ENCODE measurements at regions not wholly inside any gene's neighbourhood (a gene's known extent, or its start where the extent isn't known, plus 50 kb on each side); places are given as distances from the start of the nearest gene placed in this dataset.

GRCh38 chr17:65444049-65444448 lies 117.4 kb downstream of the AXIN2 start:
- no peak for DNase-seq

GRCh38 chr17:65442691-65443090 lies 118.8 kb downstream of the AXIN2 start:
- no peak for DNase-seq

GRCh38 chr17:65442250-65442649 lies 119.2 kb downstream of the AXIN2 start:
- no peak for DNase-seq

GRCh38 chr17:65441053-65441605 lies 120.3 kb downstream of the AXIN2 start:
- DNase-seq: no peak

- DNase-seq: peak; percentile 23
These were observed 122.6 kb downstream of the AXIN2 start for GRCh38 chr17:65438708-65439294.

- DNase-seq: no peak
These were observed 123.3 kb downstream of the AXIN2 start for GRCh38 chr17:65438173-65438572.

DNA sequence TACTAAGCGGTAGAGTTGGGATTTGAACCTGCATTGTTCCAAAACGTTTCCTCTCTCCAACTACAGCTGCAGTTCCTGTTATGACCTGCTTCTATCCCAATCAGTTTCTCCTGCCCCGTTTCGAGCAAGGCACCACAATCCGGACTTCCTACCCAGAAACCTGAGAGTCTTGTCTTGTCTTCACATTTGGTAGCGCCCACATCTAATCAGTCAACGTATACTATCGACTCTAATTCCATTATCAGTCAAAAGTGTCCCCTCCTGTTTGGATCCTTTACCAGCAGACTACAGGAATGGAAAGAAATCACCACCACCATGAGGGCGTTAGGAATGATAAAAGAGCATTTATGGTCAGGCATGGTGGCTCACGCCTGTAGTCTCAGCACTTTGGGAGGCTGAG lies 124.6 kb downstream of the AXIN2 start:
- DNase-seq: no peak

DNA sequence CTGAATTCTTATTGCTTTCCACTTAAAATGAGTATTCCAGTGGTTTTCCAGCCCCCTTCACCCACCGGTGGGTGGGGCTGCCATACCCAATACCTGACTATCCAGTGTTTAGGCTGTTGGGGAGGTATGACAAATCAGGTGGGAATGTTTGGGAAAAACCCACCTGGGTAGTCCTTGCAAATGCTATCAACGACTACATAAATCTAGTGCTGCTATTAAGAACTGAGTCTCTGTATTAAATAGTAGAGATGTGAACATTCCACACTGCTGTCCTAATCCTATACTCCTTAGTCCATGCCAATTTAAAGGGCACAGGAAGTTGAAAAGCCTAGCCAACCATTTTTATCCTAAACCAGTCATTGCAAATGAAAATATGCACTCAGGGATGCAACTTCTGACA lies 126.6 kb downstream of the AXIN2 start:
- no peak for DNase-seq

- peak; percentile 33 for DNase-seq
These were observed 127.2 kb downstream of the AXIN2 start for GRCh38 chr17:65434251-65434650.

DNA sequence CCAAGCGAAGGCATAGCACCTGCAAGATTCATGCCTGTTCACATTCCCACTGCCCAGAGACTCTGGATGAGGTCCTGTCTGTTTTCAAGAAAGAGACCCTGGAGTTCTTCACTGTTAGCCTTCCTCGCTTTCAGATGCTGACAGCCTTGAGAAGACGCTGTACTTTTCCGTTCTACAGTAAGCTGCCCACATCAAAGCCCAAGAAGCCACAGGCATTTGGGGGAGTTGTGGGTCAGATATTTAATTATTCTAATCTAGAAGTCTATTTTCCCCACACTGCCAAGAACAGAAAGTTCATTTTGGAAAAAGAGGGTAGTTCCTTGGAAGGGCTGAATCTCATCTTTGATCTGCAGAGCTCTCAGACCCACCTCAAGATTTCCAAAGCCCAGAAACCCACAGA lies 127.9 kb downstream of the AXIN2 start:
- DNase-seq: no peak

GRCh38 chr17:65433157-65433556 lies 128.3 kb downstream of the AXIN2 start:
- no peak for DNase-seq

DNA sequence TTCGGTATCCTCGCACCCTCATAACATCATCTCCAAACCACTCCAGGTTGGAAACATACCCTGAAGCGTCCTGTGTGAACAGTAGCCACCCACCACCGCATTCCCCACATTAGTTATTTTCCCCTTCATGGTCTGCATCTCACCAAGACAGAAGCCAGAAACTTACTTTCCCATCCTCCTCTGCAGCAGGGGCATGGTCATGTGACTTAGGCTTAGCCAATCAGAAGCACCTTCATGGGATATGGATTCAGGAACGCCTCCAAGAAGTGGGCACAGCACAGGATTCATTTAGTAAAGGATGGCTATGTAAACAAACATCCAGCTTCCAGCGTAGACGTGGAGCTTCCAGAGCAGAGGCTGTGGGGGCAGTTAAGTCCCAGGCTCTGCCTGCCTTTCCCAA lies 130.3 kb downstream of the AXIN2 start:
- no peak for DNase-seq

DNA sequence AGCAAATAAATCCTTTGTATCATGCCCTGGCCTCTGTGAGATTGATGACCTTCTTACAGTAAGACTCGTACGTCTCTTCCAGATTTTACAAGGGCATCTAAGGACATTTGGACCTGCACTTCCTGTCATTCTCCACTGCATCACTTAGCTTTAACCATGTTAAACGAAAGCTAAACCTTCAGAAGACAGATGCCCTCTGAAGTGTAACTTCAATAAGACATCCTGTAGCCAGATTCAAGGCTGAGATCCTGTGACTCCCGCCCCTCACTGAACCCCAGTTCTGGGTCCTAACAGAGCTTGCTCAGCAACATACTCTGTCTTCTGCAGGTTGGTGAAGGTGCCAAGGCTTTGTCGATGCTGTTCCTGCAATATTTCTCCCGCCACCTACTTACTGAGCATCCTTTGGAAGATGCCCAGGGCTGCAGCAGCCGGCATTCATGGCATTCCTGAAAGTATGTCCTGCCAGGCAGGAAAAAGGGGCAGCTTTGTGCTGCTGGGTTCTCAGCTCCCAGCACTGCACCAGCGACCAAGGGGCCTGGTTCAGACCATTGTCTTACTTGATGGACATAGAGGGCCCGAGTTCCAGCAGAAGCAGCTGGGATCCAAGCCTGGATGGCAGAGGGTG lies 131.1 kb downstream of the AXIN2 start:
- DNase-seq: no peak

DNA sequence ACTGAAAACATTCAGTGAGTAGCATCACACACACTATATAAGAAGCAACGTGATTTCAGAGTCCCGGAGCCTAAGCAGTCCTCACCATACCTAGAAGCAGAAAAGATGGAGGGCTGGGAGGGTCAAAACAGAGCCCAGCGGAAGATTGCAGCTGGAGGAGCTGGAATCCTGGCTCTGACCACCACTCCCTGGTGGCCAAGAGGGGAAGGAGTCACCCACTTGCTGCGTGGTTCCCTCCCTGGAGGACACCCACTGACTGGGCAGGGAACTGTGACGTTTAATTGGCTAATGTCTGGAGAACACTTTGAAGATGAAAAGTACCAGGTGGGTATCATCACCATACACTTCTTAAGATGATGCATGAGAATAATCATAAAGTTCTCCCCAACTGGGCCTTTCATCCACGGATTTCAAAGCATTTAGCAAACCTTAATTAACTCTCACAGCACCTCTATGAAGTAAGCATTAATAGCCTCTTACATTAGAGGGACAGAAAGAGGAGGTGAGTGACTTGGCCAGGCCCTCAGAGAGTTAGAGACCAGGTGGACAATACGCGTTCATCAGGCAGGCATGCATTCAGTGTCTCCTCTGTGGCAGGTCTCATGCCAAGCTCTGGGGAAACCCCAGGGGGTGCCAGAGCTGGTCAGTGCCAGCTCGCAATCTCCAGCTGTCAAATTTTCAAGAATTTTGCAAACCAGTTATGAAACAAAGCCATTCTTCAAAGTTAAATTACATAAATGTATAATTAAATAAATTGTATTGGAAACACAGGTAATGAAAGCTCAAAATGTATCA lies 137.9 kb downstream of the AXIN2 start:
- no peak for DNase-seq

DNA sequence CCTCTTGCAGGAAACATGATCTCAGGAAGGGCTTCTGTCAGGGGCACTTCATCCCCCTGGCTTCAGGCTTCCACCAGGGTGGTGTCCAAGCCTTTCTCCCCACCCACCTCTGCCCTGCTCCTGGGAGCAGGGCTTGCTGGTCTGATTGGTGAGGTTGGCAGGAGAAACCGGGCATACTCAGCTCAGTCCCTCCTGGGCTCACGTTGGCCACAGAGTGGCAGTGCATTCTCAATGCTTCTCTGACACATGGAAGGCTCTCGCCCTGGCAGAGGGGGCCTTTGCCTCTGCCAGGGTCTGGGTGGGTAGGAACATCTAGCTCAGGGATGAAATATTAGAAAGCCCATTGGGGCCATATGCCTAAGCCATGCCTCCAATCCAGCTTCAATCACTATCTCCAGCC lies 142.8 kb downstream of the AXIN2 start:
- DNase-seq: no peak

- no peak for DNase-seq
These were observed 143.8 kb downstream of the AXIN2 start for GRCh38 chr17:65417406-65418221.

DNA sequence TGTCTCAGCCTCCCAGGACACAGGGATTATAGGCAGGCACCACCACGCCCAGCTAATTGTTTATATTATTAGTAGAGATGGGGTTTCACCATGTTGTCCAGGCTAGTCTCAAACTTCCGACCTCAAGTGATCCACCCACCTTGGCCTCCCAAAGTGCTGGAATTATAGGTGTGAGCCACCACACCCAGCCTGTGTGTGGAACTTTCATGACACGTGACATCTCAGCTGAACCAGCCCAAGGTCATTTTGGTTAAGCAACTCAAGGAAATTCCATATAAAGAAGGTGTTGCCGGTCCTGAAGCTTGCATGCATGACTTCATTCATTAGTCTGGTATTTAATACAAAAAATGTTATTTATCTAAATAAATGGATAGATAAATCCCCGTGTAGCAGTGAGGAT lies 145.5 kb downstream of the AXIN2 start:
- DNase-seq: no peak

DNA sequence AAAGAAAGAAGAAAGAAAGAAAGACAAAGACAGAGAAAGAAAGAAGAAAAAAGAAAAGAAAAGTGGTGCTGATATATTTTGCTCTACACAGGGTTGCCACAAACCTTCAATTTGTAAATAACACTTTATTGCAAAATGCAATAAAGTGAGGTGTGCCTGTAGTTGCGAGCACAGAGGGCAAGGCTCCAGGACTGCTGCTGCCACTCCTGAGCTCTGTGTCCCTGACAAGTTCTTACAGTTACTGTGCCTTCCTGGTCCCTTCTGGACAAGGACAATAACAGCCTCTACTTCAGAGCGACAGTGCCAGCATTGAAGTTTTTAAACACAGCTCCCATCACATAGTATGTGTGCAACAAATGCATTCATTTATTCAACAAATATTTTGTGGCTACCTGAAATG lies 148.1 kb downstream of the AXIN2 start:
- no peak for DNase-seq

- DNase-seq: no peak
These were observed 152.1 kb downstream of the AXIN2 start for GRCh38 chr17:65409381-65409780.

DNA sequence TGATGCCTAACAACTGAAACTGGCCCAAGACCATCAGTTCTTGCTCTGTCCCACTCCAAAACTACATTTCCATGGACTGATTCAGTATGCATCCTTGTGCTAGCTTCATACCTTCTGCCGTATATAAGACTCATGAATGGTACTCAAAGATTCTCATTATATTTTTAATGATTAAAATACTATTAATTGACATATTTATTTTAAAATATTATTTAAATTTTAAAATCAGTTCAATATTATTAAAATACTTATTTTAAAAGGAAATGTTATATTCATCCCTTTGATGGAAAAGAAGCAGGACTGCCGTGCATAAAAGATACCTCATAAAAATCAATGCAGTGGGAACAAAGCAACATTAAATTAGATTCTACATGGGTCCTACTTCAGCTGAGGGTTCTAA lies 153.4 kb downstream of the AXIN2 start:
- DNase-seq: no peak

DNA sequence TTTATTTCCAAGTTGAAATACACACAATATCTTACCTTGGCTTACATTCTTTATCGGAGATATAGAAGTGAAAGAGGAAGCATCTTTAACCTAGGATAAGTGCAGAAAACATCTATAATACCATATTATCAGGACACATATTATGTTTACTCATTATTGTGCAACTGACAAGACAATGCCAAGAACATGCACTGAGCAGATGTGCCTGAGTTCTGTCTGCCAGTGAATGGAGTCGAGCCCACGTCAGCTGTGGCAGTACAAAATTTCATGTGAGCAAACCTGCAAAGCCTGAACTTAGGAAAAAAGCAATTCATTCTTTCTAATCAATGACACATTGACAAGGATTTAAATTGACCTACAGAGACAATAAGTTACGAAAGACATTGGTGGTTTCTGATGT lies 154.4 kb downstream of the AXIN2 start:
- DNase-seq: no peak

- DNase-seq: no peak
These were observed 154.9 kb downstream of the AXIN2 start for GRCh38 chr17:65406552-65406951.

DNA sequence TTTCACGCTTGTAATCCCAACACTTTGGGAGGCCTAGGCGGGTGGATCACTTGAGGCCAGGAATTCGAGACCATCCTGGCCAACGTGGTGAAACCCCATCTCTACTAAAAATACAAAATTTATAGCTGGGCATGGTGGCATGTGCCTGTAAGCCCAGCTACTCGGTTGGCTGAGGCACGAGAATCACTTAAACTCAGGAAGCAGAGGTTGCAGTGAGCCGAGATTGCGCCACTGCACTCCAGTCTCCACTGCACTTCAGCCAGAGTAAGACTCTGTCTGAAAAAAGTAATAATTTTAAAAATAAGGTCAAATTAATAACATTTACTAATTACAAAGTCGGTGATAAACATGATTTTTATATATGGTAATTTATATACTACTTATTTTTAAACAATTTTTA lies 155.9 kb downstream of the AXIN2 start:
- no peak for DNase-seq
